ENCODE measurements at regions not wholly inside any gene's neighbourhood (a gene's known extent, or its start where the extent isn't known, plus 50 kb on each side); places are given as distances from the start of the nearest gene placed in this dataset.

GRCh38 chr13:61180234-61180633 is 235.4 kb downstream of the PCDH20 start:
- TF ChIP-seq GLIS3 (CRISPR knock-in tag; IDR thresholded peaks at IDR 0.05) (no peak), CREB5 (CRISPR knock-in tag; IDR thresholded peaks at IDR 0.05; ENCODE audit: low read depth) (no peak), ISL1 (CRISPR knock-in tag; IDR thresholded peaks at IDR 0.05) (no peak)
- TF ChIP-seq, protein P1, sequence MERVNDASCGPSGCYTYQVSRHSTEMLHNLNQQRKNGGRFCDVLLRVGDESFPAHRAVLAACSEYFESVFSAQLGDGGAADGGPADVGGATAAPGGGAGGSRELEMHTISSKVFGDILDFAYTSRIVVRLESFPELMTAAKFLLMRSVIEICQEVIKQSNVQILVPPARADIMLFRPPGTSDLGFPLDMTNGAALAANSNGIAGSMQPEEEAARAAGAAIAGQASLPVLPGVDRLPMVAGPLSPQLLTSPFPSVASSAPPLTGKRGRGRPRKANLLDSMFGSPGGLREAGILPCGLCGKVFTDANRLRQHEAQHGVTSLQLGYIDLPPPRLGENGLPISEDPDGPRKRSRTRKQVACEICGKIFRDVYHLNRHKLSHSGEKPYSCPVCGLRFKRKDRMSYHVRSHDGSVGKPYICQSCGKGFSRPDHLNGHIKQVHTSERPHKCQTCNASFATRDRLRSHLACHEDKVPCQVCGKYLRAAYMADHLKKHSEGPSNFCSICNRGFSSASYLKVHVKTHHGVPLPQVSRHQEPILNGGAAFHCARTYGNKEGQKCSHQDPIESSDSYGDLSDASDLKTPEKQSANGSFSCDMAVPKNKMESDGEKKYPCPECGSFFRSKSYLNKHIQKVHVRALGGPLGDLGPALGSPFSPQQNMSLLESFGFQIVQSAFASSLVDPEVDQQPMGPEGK (CRISPR knock-in tag; IDR thresholded peaks at IDR 0.05; ENCODE audit: borderline replicate concordance), result no peak

All from SK-N-SH treated with all-trans-retinoic acid at 6 μM for 48 hours (cell line).